MCF 10A (cell line): ENCODE measurements at regions not wholly inside any gene's neighbourhood (a gene's known extent, or its start where the extent isn't known, plus 50 kb on each side); places are given as distances from the start of the nearest gene placed in this dataset.

ENCODE experiments used
- BruUV-seq: library from RNA; stranded (reverse); fragments of 400-500 nt; replicated peaks from 2 replicates; lab custom pipeline; 2021; lab: Mats Ljungman, UMichigan
- CTCF ChIA-PET: fragments of 300-600 bp; sonication (Branson Sonifier 250); formaldehyde crosslinking; extraction: SDS; loops from one replicate; lab custom pipeline; 2021; ENCODE audit warnings: antibody characterized with exemption, inconsistent platforms; lab: Yijun Ruan, JAX
- POLR2A ChIA-PET: fragments of 300-600, 350-650 bp; sonication (Branson Sonifier 250); formaldehyde crosslinking; extraction: SDS; loops from one replicate; lab custom pipeline; 2020; ENCODE audit warnings: antibody characterized with exemption, inconsistent platforms; lab: Yijun Ruan, JAX
- DNase-seq: peaks from one replicate; pipeline ENCODE4 v3.0.0-alpha.2; 2018; ENCODE audit not compliant: unreplicated experiment
- H3K27ac Mint-ChIP-seq: one replicate; pipeline ENCODE4 v1.8.0; 2022; ENCODE audit warnings: mild to moderate bottlenecking, low read depth, mixed read lengths; ENCODE audit not compliant: unreplicated experiment
- H3K27me3 Mint-ChIP-seq: one replicate; pipeline ENCODE4 v1.8.0; 2022; ENCODE audit warnings: mixed read lengths; ENCODE audit not compliant: insufficient read depth, unreplicated experiment
- H3K36me3 Mint-ChIP-seq: one replicate; pipeline ENCODE4 v1.8.0; 2022; ENCODE audit warnings: mild to moderate bottlenecking, moderate library complexity, mixed read lengths; ENCODE audit not compliant: insufficient read depth, unreplicated experiment
- H3K4me1 Mint-ChIP-seq: one replicate; pipeline ENCODE4 v1.8.0; 2022; ENCODE audit warnings: mixed read lengths; ENCODE audit not compliant: insufficient read depth, unreplicated experiment
- H3K4me3 Mint-ChIP-seq: one replicate; pipeline ENCODE4 v1.8.0; 2022; ENCODE audit warnings: mild to moderate bottlenecking, moderate library complexity, mixed read lengths; ENCODE audit not compliant: unreplicated experiment
- H3K9me3 Mint-ChIP-seq: one replicate; pipeline ENCODE4 v1.8.0; 2022; ENCODE audit warnings: mixed read lengths; ENCODE audit not compliant: unreplicated experiment
- intact Hi-C: fragments of 100-400 bp; cut with micrococcal nuclease; formaldehyde crosslinking; loops from 2 replicates; pipeline ENCODE4 v1.14.1; 2022
- TF ChIP-seq, protein P1 (sequence below): fragments of 200-600 bp; IDR thresholded peaks from one replicate; pipeline ENCODE4 v1.8.0; 2022; ENCODE audit warnings: antibody characterized with exemption, mild to moderate bottlenecking; ENCODE audit not compliant: unreplicated experiment

GRCh38 chr9:78835928-78836450 lies 539.1 kb downstream of the PSAT1 start:
- Mint-ChIP-seq H3K36me3 (no peaks in the 10 kb centered on the region), H3K4me3 (no peak overlapping the region), H3K9me3 (no peaks in the 10 kb centered on the region), H3K27ac (no peak overlapping the region), H3K4me1 (no peaks in the 10 kb centered on the region), H3K27me3 (no peaks in the 10 kb centered on the region)
- TF ChIP-seq, protein P1, sequence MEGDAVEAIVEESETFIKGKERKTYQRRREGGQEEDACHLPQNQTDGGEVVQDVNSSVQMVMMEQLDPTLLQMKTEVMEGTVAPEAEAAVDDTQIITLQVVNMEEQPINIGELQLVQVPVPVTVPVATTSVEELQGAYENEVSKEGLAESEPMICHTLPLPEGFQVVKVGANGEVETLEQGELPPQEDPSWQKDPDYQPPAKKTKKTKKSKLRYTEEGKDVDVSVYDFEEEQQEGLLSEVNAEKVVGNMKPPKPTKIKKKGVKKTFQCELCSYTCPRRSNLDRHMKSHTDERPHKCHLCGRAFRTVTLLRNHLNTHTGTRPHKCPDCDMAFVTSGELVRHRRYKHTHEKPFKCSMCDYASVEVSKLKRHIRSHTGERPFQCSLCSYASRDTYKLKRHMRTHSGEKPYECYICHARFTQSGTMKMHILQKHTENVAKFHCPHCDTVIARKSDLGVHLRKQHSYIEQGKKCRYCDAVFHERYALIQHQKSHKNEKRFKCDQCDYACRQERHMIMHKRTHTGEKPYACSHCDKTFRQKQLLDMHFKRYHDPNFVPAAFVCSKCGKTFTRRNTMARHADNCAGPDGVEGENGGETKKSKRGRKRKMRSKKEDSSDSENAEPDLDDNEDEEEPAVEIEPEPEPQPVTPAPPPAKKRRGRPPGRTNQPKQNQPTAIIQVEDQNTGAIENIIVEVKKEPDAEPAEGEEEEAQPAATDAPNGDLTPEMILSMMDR = no peak
- CTCF ChIA-PET = interaction anchor here (1.2 kb wide), 1 partner anchor 16 kb away, joined by 6 read pairs; no protein-coding TSS in a partner anchor
- DNase-seq = no peak
- BruUV-seq = no TSS peak
- intact Hi-C loops = no loop called here
- POLR2A ChIA-PET = no interaction called here

GRCh38 chr9:78839252-78839651 lies 542.3 kb downstream of the PSAT1 start:
- intact Hi-C loops = no loop called here
- POLR2A ChIA-PET = no interaction called here
- no peak for DNase-seq
- CTCF ChIA-PET = no interaction called here
- TF ChIP-seq, protein P1 = no peak
- Mint-ChIP-seq H3K4me3 (no peak overlapping the region), H3K4me1 (no peaks in the 10 kb centered on the region), H3K36me3 (no peaks in the 10 kb centered on the region), H3K27ac (no peak overlapping the region), H3K9me3 (no peaks in the 10 kb centered on the region), H3K27me3 (no peaks in the 10 kb centered on the region)
- no TSS peak for BruUV-seq

GRCh38 chr9:78848061-78848460 lies 551.1 kb downstream of the PSAT1 start:
- ChIA-PET CTCF (interaction anchor here (0.6 to 2.7 kb wide), 3 partner anchors 26 to 409 kb away, joined by 3 to 9 read pairs (median 6); no protein-coding TSS in a partner anchor), POLR2A (interaction anchor here (1.0 kb wide), 1 partner anchor 10 kb away, joined by 3 read pairs; no protein-coding TSS in a partner anchor)
- Mint-ChIP-seq H3K36me3 (no peaks in the 10 kb centered on the region), H3K27ac (no peak overlapping the region), H3K4me3 (no peak overlapping the region), H3K27me3 (no peaks in the 10 kb centered on the region), H3K4me1 (no peaks in the 10 kb centered on the region), H3K9me3 (no peaks in the 10 kb centered on the region)
- no TSS peak for BruUV-seq
- TF ChIP-seq, protein P1 = no peak
- no peak for DNase-seq
- intact Hi-C loops = no loop called here

GRCh38 chr9:78856144-78856543 lies 559.2 kb downstream of the PSAT1 start:
- Mint-ChIP-seq H3K27ac (no peak overlapping the region), H3K9me3 (no peaks in the 10 kb centered on the region), H3K4me1 (peaks cover 19% of the 10 kb centered on the region), H3K36me3 (no peaks in the 10 kb centered on the region), H3K27me3 (no peaks in the 10 kb centered on the region), H3K4me3 (no peak overlapping the region)
- TF ChIP-seq, protein P1 = no peak
- POLR2A ChIA-PET = no interaction called here
- no peak for DNase-seq
- intact Hi-C loops = no loop called here
- CTCF ChIA-PET = no interaction called here
- no TSS peak for BruUV-seq
